ENCODE measurements at regions not wholly inside any gene's neighbourhood (a gene's known extent, or its start where the extent isn't known, plus 50 kb on each side); places are given as distances from the start of the nearest gene placed in this dataset.

DNA sequence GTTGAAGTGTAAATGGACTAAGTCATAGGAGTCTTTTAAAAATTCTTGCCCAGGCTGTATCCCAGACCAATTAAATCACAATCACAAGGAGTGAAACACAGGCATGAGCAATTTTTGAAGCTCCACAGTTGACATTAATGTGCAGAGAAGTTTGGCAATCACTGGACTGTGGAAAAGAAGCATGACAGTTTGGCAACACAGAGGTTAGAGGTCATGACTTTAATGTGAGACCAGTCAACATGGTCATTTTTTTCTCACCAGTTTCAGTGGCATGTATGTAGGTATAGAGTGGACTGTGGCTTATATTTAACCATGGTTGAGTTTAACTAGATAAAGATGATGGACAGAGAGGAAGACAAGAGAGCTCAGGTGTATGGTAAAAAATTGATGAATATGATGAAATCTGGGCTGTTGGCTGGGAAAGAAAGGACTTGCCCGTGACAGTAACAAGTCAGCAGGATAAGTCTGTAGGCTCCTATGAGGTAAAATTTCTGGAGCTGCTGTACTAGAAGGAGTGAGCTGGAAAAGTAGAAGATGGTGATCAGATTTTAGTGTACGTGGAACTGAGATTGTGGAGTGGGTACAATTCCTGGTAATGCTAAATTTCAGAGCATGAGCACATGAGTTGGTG is 432.2 kb upstream of the GHITM start:
- H3K9ac ChIP-seq (replicated peaks; ENCODE audit: extremely low read depth, insufficient read depth, low read length) = no peak overlapping the region
- no peak overlapping the region for H3K27ac ChIP-seq (ENCODE audit: insufficient read depth, low read depth, low read length)
- ChIA-PET POLR2A (no interaction called here), CTCF (no interaction called here)
- dilution Hi-C loops (cut with MboI; ENCODE audit: extremely low pct_ligation_motif_present, low sequenced_read_pairs) = no loop called here
- no peak overlapping the region for H3K4me2 ChIP-seq (ENCODE audit: insufficient read depth, low read length)
- H3K4me1 ChIP-seq (ENCODE audit: control insufficient read depth, extremely low read depth, insufficient read depth, low read length) = no peaks in the 10 kb centered on the region
- no peaks in the 10 kb centered on the region for H3K27me3 ChIP-seq (ENCODE audit: control insufficient read depth in 2 of 2, insufficient read depth in 2 of 2, low read length in 2 of 2)
- H4K20me1 ChIP-seq (replicated peaks; ENCODE audit: control insufficient read depth, extremely low read depth, insufficient read depth, low read length) = no peaks in the 10 kb centered on the region
- no peaks in the 10 kb centered on the region for H3K79me2 ChIP-seq (ENCODE audit: control insufficient read depth, insufficient read depth, low read length)
- no peaks in the 10 kb centered on the region for H3K9me1 ChIP-seq (replicated peaks; ENCODE audit: control insufficient read depth, extremely low read depth, insufficient read depth, low read length)
- BruUV-seq (replicated peaks) = no TSS peak
- DNase-seq (ENCODE audit: low read depth, low spot score) (no peak), FAIRE-seq (no peak)
- TF ChIP-seq FOS (IDR thresholded peaks at IDR 0.05; ENCODE audit: borderline replicate concordance, insufficient read depth, low read length) (no peak), GATA2 (IDR thresholded peaks at IDR 0.05; ENCODE audit: insufficient read depth, insufficient read length, low read depth, low read length) (no peak), JUN (IDR thresholded peaks at IDR 0.05; ENCODE audit: borderline replicate concordance, insufficient read depth, insufficient read length, low read depth) (no peak), POLR2AphosphoS5 (IDR thresholded peaks at IDR 0.05; ENCODE audit: insufficient read depth, low read depth, low read length) (no peak), MYC (IDR thresholded peaks at IDR 0.05; ENCODE audit: low read depth, low read length) (no peak), POLR2A (IDR thresholded peaks at IDR 0.05; ENCODE audit: low read depth, low read length) (no peak), EZH2 (IDR thresholded peaks at IDR 0.05; ENCODE audit: borderline replicate concordance, low read depth, low read length, severe bottlenecking) (no peak)
- TF ChIP-seq, protein P1, sequence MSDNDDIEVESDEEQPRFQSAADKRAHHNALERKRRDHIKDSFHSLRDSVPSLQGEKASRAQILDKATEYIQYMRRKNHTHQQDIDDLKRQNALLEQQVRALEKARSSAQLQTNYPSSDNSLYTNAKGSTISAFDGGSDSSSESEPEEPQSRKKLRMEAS (IDR thresholded peaks at IDR 0.05; ENCODE audit: insufficient read depth, insufficient read length) = no peak
- TF ChIP-seq, protein P2, sequence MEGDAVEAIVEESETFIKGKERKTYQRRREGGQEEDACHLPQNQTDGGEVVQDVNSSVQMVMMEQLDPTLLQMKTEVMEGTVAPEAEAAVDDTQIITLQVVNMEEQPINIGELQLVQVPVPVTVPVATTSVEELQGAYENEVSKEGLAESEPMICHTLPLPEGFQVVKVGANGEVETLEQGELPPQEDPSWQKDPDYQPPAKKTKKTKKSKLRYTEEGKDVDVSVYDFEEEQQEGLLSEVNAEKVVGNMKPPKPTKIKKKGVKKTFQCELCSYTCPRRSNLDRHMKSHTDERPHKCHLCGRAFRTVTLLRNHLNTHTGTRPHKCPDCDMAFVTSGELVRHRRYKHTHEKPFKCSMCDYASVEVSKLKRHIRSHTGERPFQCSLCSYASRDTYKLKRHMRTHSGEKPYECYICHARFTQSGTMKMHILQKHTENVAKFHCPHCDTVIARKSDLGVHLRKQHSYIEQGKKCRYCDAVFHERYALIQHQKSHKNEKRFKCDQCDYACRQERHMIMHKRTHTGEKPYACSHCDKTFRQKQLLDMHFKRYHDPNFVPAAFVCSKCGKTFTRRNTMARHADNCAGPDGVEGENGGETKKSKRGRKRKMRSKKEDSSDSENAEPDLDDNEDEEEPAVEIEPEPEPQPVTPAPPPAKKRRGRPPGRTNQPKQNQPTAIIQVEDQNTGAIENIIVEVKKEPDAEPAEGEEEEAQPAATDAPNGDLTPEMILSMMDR (IDR thresholded peaks at IDR 0.05; ENCODE audit: extremely low read depth in 1 of 2, insufficient read depth in 1 of 2, low read depth in 1 of 2, low read length in 2 of 2) = no peak
- H3K36me3 ChIP-seq (ENCODE audit: control insufficient read depth in 2 of 2, extremely low read depth in 1 of 2, insufficient read depth in 2 of 2, low read length in 2 of 2) = no peaks in the 10 kb centered on the region
- intact Hi-C loops (cut with micrococcal nuclease) = no loop called here
- no peak overlapping the region for H2AFZ ChIP-seq (ENCODE audit: low read depth, low read length)
- no peak overlapping the region for H3K4me3 ChIP-seq (replicated peaks in 1 of 3; ENCODE audit: insufficient read depth in 1 of 3, low read depth in 1 of 3, low read length in 3 of 3)
- no peaks in the 10 kb centered on the region for H3K9me3 ChIP-seq (replicated peaks; ENCODE audit: control insufficient read depth, insufficient read depth, low read length)

Data from endothelial cell of umbilical vein (primary cell).